ENCODE measurements at regions not wholly inside any gene's neighbourhood (a gene's known extent, or its start where the extent isn't known, plus 50 kb on each side); places are given as distances from the start of the nearest gene placed in this dataset.

DNA sequence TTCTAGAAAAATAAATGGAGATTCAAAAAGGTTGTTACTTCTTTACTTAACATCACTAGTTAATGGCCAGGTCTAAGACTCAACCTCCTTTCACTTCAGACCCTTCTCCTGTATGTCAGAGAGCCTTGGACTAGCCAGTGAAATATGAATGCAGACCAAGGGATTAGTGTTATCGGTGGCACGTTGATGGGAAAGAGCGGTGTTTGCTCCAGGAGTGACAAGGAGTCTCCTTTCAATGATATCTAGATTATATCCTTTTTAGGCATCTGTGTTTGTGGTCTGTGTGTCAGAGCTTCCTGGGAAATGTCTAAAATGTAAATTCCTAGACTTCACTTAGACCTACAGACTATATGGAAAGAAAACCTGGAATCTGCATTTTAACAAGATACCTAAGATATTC lies 658.0 kb upstream of the KCNMB2 start:
- H3K36me3 ChIP-seq (ENCODE audit: control insufficient read depth in 3 of 3, insufficient read depth in 3 of 3, low read length in 3 of 3) = no peaks in the 10 kb centered on the region
- H3K4me1 ChIP-seq (ENCODE audit: control insufficient read depth in 3 of 3, insufficient read depth in 3 of 3, low read length in 3 of 3) = peaks cover 0 to 2% (median 0%) of the 10 kb centered on the region in 3 donors
- no peak overlapping the region for H3K27ac ChIP-seq (ENCODE audit: low read depth, low read length)
- no peaks in the 10 kb centered on the region for H3K9me3 ChIP-seq (ENCODE audit: control insufficient read depth in 3 of 3, low read length in 3 of 3)
- no peaks in the 10 kb centered on the region for H3K27me3 ChIP-seq (ENCODE audit: control insufficient read depth in 3 of 3, insufficient read depth in 3 of 3, low read length in 3 of 3)
- H3K4me3 ChIP-seq (ENCODE audit: low read length in 3 of 3) = no peak overlapping the region
- H3K9ac ChIP-seq (ENCODE audit: low read depth in 1 of 3, low read length in 3 of 3) = no peak overlapping the region

DNA sequence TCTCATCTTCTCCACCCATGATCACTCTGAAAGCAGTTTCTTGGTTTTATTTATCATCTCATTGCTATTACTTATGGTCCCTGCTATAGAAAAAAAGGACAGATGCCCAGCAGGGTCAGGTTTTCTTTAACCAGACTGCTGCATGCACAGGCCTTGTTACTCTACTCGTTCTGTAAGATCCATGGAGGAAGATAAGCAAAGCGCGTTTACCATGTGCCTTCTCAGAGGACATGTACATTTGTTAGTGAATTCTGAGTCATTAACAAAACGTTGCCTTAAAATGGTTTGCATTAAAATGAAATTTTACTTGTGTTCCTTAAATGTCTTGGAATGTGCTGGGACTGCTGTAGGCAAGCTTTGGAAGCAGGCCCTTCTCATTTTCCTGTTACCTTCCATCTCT lies 657.3 kb upstream of the KCNMB2 start:
- Histone ChIP-seq H3K27me3 (ENCODE audit: control insufficient read depth in 3 of 3, insufficient read depth in 3 of 3, low read length in 3 of 3) (no peaks in the 10 kb centered on the region), H3K27ac (ENCODE audit: low read depth, low read length) (no peak overlapping the region), H3K4me1 (ENCODE audit: control insufficient read depth in 3 of 3, insufficient read depth in 3 of 3, low read length in 3 of 3) (peaks cover 0 to 2% (median 0%) of the 10 kb centered on the region in 3 donors), H3K36me3 (ENCODE audit: control insufficient read depth in 3 of 3, insufficient read depth in 3 of 3, low read length in 3 of 3) (no peaks in the 10 kb centered on the region), H3K9me3 (ENCODE audit: control insufficient read depth in 3 of 3, low read length in 3 of 3) (no peaks in the 10 kb centered on the region), H3K4me3 (ENCODE audit: low read length in 3 of 3) (no peak overlapping the region), H3K9ac (ENCODE audit: low read depth in 1 of 3, low read length in 3 of 3) (no peak overlapping the region)

GRCh38 chr3:177881351-177881750 lies 654.9 kb upstream of the KCNMB2 start:
- Histone ChIP-seq H3K9ac (ENCODE audit: low read depth in 1 of 3, low read length in 3 of 3) (no peak overlapping the region), H3K9me3 (ENCODE audit: control insufficient read depth in 3 of 3, low read length in 3 of 3) (no peaks in the 10 kb centered on the region), H3K36me3 (ENCODE audit: control insufficient read depth in 3 of 3, insufficient read depth in 3 of 3, low read length in 3 of 3) (no peaks in the 10 kb centered on the region), H3K4me1 (ENCODE audit: control insufficient read depth in 3 of 3, insufficient read depth in 3 of 3, low read length in 3 of 3) (no peaks in the 10 kb centered on the region), H3K27me3 (ENCODE audit: control insufficient read depth in 3 of 3, insufficient read depth in 3 of 3, low read length in 3 of 3) (no peaks in the 10 kb centered on the region), H3K4me3 (ENCODE audit: low read length in 3 of 3) (no peak overlapping the region), H3K27ac (ENCODE audit: low read depth, low read length) (no peak overlapping the region)

- H3K4me1 ChIP-seq (ENCODE audit: control insufficient read depth in 3 of 3, insufficient read depth in 3 of 3, low read length in 3 of 3) = no peaks in the 10 kb centered on the region
- H3K4me3 ChIP-seq (ENCODE audit: low read length in 3 of 3) = no peak overlapping the region
- no peak overlapping the region for H3K9ac ChIP-seq (ENCODE audit: low read depth in 1 of 3, low read length in 3 of 3)
- no peaks in the 10 kb centered on the region for H3K36me3 ChIP-seq (ENCODE audit: control insufficient read depth in 3 of 3, insufficient read depth in 3 of 3, low read length in 3 of 3)
- no peak overlapping the region for H3K27ac ChIP-seq (ENCODE audit: low read depth, low read length)
- no peaks in the 10 kb centered on the region for H3K9me3 ChIP-seq (ENCODE audit: control insufficient read depth in 3 of 3, low read length in 3 of 3)
- no peaks in the 10 kb centered on the region for H3K27me3 ChIP-seq (ENCODE audit: control insufficient read depth in 3 of 3, insufficient read depth in 3 of 3, low read length in 3 of 3)
Observed at GRCh38 chr3:177882124-177882648, 654.0 kb upstream of the KCNMB2 start.

- Histone ChIP-seq H3K36me3 (ENCODE audit: control insufficient read depth in 3 of 3, insufficient read depth in 3 of 3, low read length in 3 of 3) (no peaks in the 10 kb centered on the region), H3K27me3 (ENCODE audit: control insufficient read depth in 3 of 3, insufficient read depth in 3 of 3, low read length in 3 of 3) (no peaks in the 10 kb centered on the region), H3K4me3 (ENCODE audit: low read length in 3 of 3) (no peak overlapping the region), H3K4me1 (ENCODE audit: control insufficient read depth in 3 of 3, insufficient read depth in 3 of 3, low read length in 3 of 3) (no peaks in the 10 kb centered on the region), H3K27ac (ENCODE audit: low read depth, low read length) (no peak overlapping the region), H3K9ac (ENCODE audit: low read depth in 1 of 3, low read length in 3 of 3) (no peak overlapping the region), H3K9me3 (ENCODE audit: control insufficient read depth in 3 of 3, low read length in 3 of 3) (no peaks in the 10 kb centered on the region)
Observed at GRCh38 chr3:177883091-177883490, 653.1 kb upstream of the KCNMB2 start.

GRCh38 chr3:177883957-177884356 lies 652.3 kb upstream of the KCNMB2 start:
- H3K9ac ChIP-seq (ENCODE audit: low read depth in 1 of 3, low read length in 3 of 3) = no peak overlapping the region
- H3K4me3 ChIP-seq (ENCODE audit: low read length in 3 of 3) = no peak overlapping the region
- H3K27me3 ChIP-seq (ENCODE audit: control insufficient read depth in 3 of 3, insufficient read depth in 3 of 3, low read length in 3 of 3) = no peaks in the 10 kb centered on the region
- no peaks in the 10 kb centered on the region for H3K4me1 ChIP-seq (ENCODE audit: control insufficient read depth in 3 of 3, insufficient read depth in 3 of 3, low read length in 3 of 3)
- H3K36me3 ChIP-seq (ENCODE audit: control insufficient read depth in 3 of 3, insufficient read depth in 3 of 3, low read length in 3 of 3) = no peaks in the 10 kb centered on the region
- H3K9me3 ChIP-seq (ENCODE audit: control insufficient read depth in 3 of 3, low read length in 3 of 3) = no peaks in the 10 kb centered on the region
- H3K27ac ChIP-seq (ENCODE audit: low read depth, low read length) = no peak overlapping the region

GRCh38 chr3:177885063-177885462 lies 651.2 kb upstream of the KCNMB2 start:
- H3K27ac ChIP-seq (ENCODE audit: low read depth, low read length) = no peak overlapping the region
- no peaks in the 10 kb centered on the region for H3K27me3 ChIP-seq (ENCODE audit: control insufficient read depth in 3 of 3, insufficient read depth in 3 of 3, low read length in 3 of 3)
- H3K36me3 ChIP-seq (ENCODE audit: control insufficient read depth in 3 of 3, insufficient read depth in 3 of 3, low read length in 3 of 3) = no peaks in the 10 kb centered on the region
- H3K9me3 ChIP-seq (ENCODE audit: control insufficient read depth in 3 of 3, low read length in 3 of 3) = no peaks in the 10 kb centered on the region
- no peak overlapping the region for H3K4me3 ChIP-seq (ENCODE audit: low read length in 3 of 3)
- no peak overlapping the region for H3K9ac ChIP-seq (ENCODE audit: low read depth in 1 of 3, low read length in 3 of 3)
- no peaks in the 10 kb centered on the region for H3K4me1 ChIP-seq (ENCODE audit: control insufficient read depth in 3 of 3, insufficient read depth in 3 of 3, low read length in 3 of 3)

DNA sequence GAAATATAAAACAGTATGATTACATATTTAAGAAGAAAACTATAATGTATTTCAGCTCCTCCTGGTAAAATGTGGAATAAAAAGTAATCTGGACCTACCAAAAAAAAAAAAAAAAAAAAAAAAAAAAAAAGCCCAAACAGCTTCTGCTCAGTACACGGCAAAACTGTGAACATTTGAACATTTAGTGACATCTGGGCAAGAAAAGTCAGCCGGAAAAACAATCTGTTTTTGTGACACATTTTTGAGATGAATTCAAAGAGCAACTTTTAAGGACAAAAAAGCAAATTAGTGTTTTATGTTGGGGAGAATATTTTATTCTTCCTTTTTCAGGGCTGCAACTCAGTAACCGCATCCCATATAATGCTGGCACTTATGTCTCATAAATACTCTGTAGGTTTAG lies 649.7 kb upstream of the KCNMB2 start:
- H3K4me3 ChIP-seq (ENCODE audit: low read length in 3 of 3) = no peak overlapping the region
- no peaks in the 10 kb centered on the region for H3K4me1 ChIP-seq (ENCODE audit: control insufficient read depth in 3 of 3, insufficient read depth in 3 of 3, low read length in 3 of 3)
- H3K9me3 ChIP-seq (ENCODE audit: control insufficient read depth in 3 of 3, low read length in 3 of 3) = no peaks in the 10 kb centered on the region
- H3K36me3 ChIP-seq (ENCODE audit: control insufficient read depth in 3 of 3, insufficient read depth in 3 of 3, low read length in 3 of 3) = no peaks in the 10 kb centered on the region
- H3K27ac ChIP-seq (ENCODE audit: low read depth, low read length) = no peak overlapping the region
- no peak overlapping the region for H3K9ac ChIP-seq (ENCODE audit: low read depth in 1 of 3, low read length in 3 of 3)
- H3K27me3 ChIP-seq (ENCODE audit: control insufficient read depth in 3 of 3, insufficient read depth in 3 of 3, low read length in 3 of 3) = no peaks in the 10 kb centered on the region

GRCh38 chr3:177887475-177887874 lies 648.8 kb upstream of the KCNMB2 start:
- Histone ChIP-seq H3K27ac (ENCODE audit: low read depth, low read length) (no peak overlapping the region), H3K36me3 (ENCODE audit: control insufficient read depth in 3 of 3, insufficient read depth in 3 of 3, low read length in 3 of 3) (no peaks in the 10 kb centered on the region), H3K27me3 (ENCODE audit: control insufficient read depth in 3 of 3, insufficient read depth in 3 of 3, low read length in 3 of 3) (no peaks in the 10 kb centered on the region), H3K4me3 (ENCODE audit: low read length in 3 of 3) (no peak overlapping the region), H3K4me1 (ENCODE audit: control insufficient read depth in 3 of 3, insufficient read depth in 3 of 3, low read length in 3 of 3) (no peaks in the 10 kb centered on the region), H3K9me3 (ENCODE audit: control insufficient read depth in 3 of 3, low read length in 3 of 3) (no peaks in the 10 kb centered on the region), H3K9ac (ENCODE audit: low read depth in 1 of 3, low read length in 3 of 3) (no peak overlapping the region)

- H3K9ac ChIP-seq (ENCODE audit: low read depth in 1 of 3, low read length in 3 of 3) = no peak overlapping the region
- no peak overlapping the region for H3K27ac ChIP-seq (ENCODE audit: low read depth, low read length)
- no peaks in the 10 kb centered on the region for H3K36me3 ChIP-seq (ENCODE audit: control insufficient read depth in 3 of 3, insufficient read depth in 3 of 3, low read length in 3 of 3)
- no peaks in the 10 kb centered on the region for H3K4me1 ChIP-seq (ENCODE audit: control insufficient read depth in 3 of 3, insufficient read depth in 3 of 3, low read length in 3 of 3)
- H3K27me3 ChIP-seq (ENCODE audit: control insufficient read depth in 3 of 3, insufficient read depth in 3 of 3, low read length in 3 of 3) = no peaks in the 10 kb centered on the region
- H3K4me3 ChIP-seq (ENCODE audit: low read length in 3 of 3) = no peak overlapping the region
- H3K9me3 ChIP-seq (ENCODE audit: control insufficient read depth in 3 of 3, low read length in 3 of 3) = no peaks in the 10 kb centered on the region
Observed at GRCh38 chr3:177889161-177889560, 647.1 kb upstream of the KCNMB2 start.

Measured in skeletal muscle tissue (tissue), 3 donors.